ENCODE measurements at regions not wholly inside any gene's neighbourhood (a gene's known extent, or its start where the extent isn't known, plus 50 kb on each side); places are given as distances from the start of the nearest gene placed in this dataset.

- dilution Hi-C loops (cut with MboI; ENCODE audit: extremely low pct_ligation_motif_present, low sequenced_read_pairs): no loop called here
- DNase-seq (ENCODE audit: low read depth, low spot score) (no peak), FAIRE-seq (no peak)
- ChIA-PET POLR2A (no interaction called here), CTCF (no interaction called here)
- no peaks in the 10 kb centered on the region for H3K27me3 ChIP-seq (ENCODE audit: control insufficient read depth in 2 of 2, insufficient read depth in 2 of 2, low read length in 2 of 2)
- H3K9ac ChIP-seq (replicated peaks; ENCODE audit: extremely low read depth, insufficient read depth, low read length): no peak overlapping the region
- no peak for TF ChIP-seq GATA2 (IDR thresholded peaks at IDR 0.05; ENCODE audit: insufficient read depth, insufficient read length, low read depth, low read length)
- TF ChIP-seq FOS (IDR thresholded peaks at IDR 0.05; ENCODE audit: borderline replicate concordance, insufficient read depth, low read length): no peak
- TF ChIP-seq EZH2 (IDR thresholded peaks at IDR 0.05; ENCODE audit: borderline replicate concordance, low read depth, low read length, severe bottlenecking): no peak
- no peak for TF ChIP-seq MAX (IDR thresholded peaks at IDR 0.05; ENCODE audit: insufficient read depth, insufficient read length)
- no peak for TF ChIP-seq POLR2A (IDR thresholded peaks at IDR 0.05; ENCODE audit: low read depth, low read length)
- TF ChIP-seq MYC (IDR thresholded peaks at IDR 0.05; ENCODE audit: low read depth, low read length): no peak
- TF ChIP-seq JUN (IDR thresholded peaks at IDR 0.05; ENCODE audit: borderline replicate concordance, insufficient read depth, insufficient read length, low read depth): no peak
- no peaks in the 10 kb centered on the region for H4K20me1 ChIP-seq (replicated peaks; ENCODE audit: control insufficient read depth, extremely low read depth, insufficient read depth, low read length)
- no TSS peak for BruUV-seq (replicated peaks)
- H3K9me1 ChIP-seq (replicated peaks; ENCODE audit: control insufficient read depth, extremely low read depth, insufficient read depth, low read length): no peaks in the 10 kb centered on the region
- no peak overlapping the region for H2AFZ ChIP-seq (ENCODE audit: low read depth, low read length)
- no peak overlapping the region for H3K4me3 ChIP-seq (replicated peaks in 1 of 3; ENCODE audit: insufficient read depth in 1 of 3, low read depth in 1 of 3, low read length in 3 of 3)
- H3K36me3 ChIP-seq (ENCODE audit: control insufficient read depth in 2 of 2, extremely low read depth in 1 of 2, insufficient read depth in 2 of 2, low read length in 2 of 2): no peaks in the 10 kb centered on the region
- H3K4me1 ChIP-seq (ENCODE audit: control insufficient read depth, extremely low read depth, insufficient read depth, low read length): no peaks in the 10 kb centered on the region
- H3K27ac ChIP-seq (ENCODE audit: insufficient read depth, low read depth, low read length): no peak overlapping the region
- H3K79me2 ChIP-seq (ENCODE audit: control insufficient read depth, insufficient read depth, low read length): no peaks in the 10 kb centered on the region
- H3K4me2 ChIP-seq (ENCODE audit: insufficient read depth, low read length): no peak overlapping the region
- no peaks in the 10 kb centered on the region for H3K9me3 ChIP-seq (replicated peaks; ENCODE audit: control insufficient read depth, insufficient read depth, low read length)
- intact Hi-C loops (cut with micrococcal nuclease): no loop called here
Measured at GRCh38 chr10:24039897-24040296, 169.0 kb upstream of the KIAA1217 start.

- Histone ChIP-seq H3K27ac (ENCODE audit: insufficient read depth, low read depth, low read length) (no peak overlapping the region), H3K27me3 (ENCODE audit: control insufficient read depth in 2 of 2, insufficient read depth in 2 of 2, low read length in 2 of 2) (no peaks in the 10 kb centered on the region), H3K4me1 (ENCODE audit: control insufficient read depth, extremely low read depth, insufficient read depth, low read length) (no peaks in the 10 kb centered on the region), H3K36me3 (ENCODE audit: control insufficient read depth in 2 of 2, extremely low read depth in 1 of 2, insufficient read depth in 2 of 2, low read length in 2 of 2) (no peaks in the 10 kb centered on the region), H3K9me1 (replicated peaks; ENCODE audit: control insufficient read depth, extremely low read depth, insufficient read depth, low read length) (no peaks in the 10 kb centered on the region), H2AFZ (ENCODE audit: low read depth, low read length) (no peak overlapping the region), H3K9me3 (replicated peaks; ENCODE audit: control insufficient read depth, insufficient read depth, low read length) (peaks cover 2% of the 10 kb centered on the region), H3K9ac (replicated peaks; ENCODE audit: extremely low read depth, insufficient read depth, low read length) (no peak overlapping the region), H3K4me3 (replicated peaks in 1 of 3; ENCODE audit: insufficient read depth in 1 of 3, low read depth in 1 of 3, low read length in 3 of 3) (no peak overlapping the region), H3K79me2 (ENCODE audit: control insufficient read depth, insufficient read depth, low read length) (no peaks in the 10 kb centered on the region), H4K20me1 (replicated peaks; ENCODE audit: control insufficient read depth, extremely low read depth, insufficient read depth, low read length) (no peaks in the 10 kb centered on the region), H3K4me2 (ENCODE audit: insufficient read depth, low read length) (no peak overlapping the region)
- dilution Hi-C loops (cut with MboI; ENCODE audit: extremely low pct_ligation_motif_present, low sequenced_read_pairs): no loop called here
- no TSS peak for BruUV-seq (replicated peaks)
- TF ChIP-seq JUN (IDR thresholded peaks at IDR 0.05; ENCODE audit: borderline replicate concordance, insufficient read depth, insufficient read length, low read depth) (no peak), MYC (IDR thresholded peaks at IDR 0.05; ENCODE audit: low read depth, low read length) (no peak)
- FAIRE-seq (no peak), DNase-seq (ENCODE audit: low read depth, low spot score) (no peak)
- intact Hi-C loops (cut with micrococcal nuclease): no loop called here
- POLR2A ChIA-PET: no interaction called here
- CTCF ChIA-PET: no interaction called here
Measured at GRCh38 chr10:24041034-24041433, 167.9 kb upstream of the KIAA1217 start.
